ENCODE measurements at regions not wholly inside any gene's neighbourhood (a gene's known extent, or its start where the extent isn't known, plus 50 kb on each side); places are given as distances from the start of the nearest gene placed in this dataset.
A peak's percentile ranks its signal among the peaks of the same experiment; 100 is the strongest.

GRCh38 chr1:79920960-79921669, 914.6 kb upstream of the ADGRL4 start:
- no peak for TF ChIP-seq CTCF (IDR thresholded peaks at IDR 0.05)
- no peak overlapping the region for H3K27ac ChIP-seq

GRCh38 chr1:79914896-79915295, 908.4 kb upstream of the ADGRL4 start:
- Histone ChIP-seq H3K4me3 (no peak overlapping the region), H3K4me1 (no peaks in the 10 kb centered on the region), H3K27ac (no peak overlapping the region), H3K27me3 (no peaks in the 10 kb centered on the region), H3K36me3 (no peaks in the 10 kb centered on the region), H3K9me3 (peaks cover 0 to 11% (median 0%) of the 10 kb centered on the region in 11 donors)
- no peak for TF ChIP-seq CTCF (IDR thresholded peaks at IDR 0.05)
- intact Hi-C loops (cut with DNase I), result no loop called here
- DNase-seq (no peak), ATAC-seq (no peak)
- WGBS, 2 donors, result 82 to 91% methylated on average over 1 of the region's 1 CpG

More at GRCh38 chr1:79920960-79921669, 914.6 kb upstream of the ADGRL4 start:
- Histone ChIP-seq H3K9me3 (peaks cover 0 to 18% (median 0%) of the 10 kb centered on the region in 11 donors), H3K4me3 (no peak overlapping the region), H3K4me1 (peaks cover 0 to 8% (median 0%) of the 10 kb centered on the region in 9 donors), H3K36me3 (no peaks in the 10 kb centered on the region), H3K27me3 (no peaks in the 10 kb centered on the region)
- intact Hi-C loops (cut with DNase I), result no loop called here
- 52 to 64% methylated on average over 1 of the region's 1 CpG for WGBS, 2 donors
- DNase-seq (no peak), ATAC-seq (peak in 2 of 8 donors; percentile 74 to 81)

- WGBS, 2 donors, result 60 to 61% methylated on average over 4 of the region's 4 CpGs
- no peak for TF ChIP-seq CTCF (IDR thresholded peaks at IDR 0.05)
- peaks cover 0 to 11% (median 0%) of the 10 kb centered on the region in 11 donors for H3K9me3 ChIP-seq
- H3K4me1 ChIP-seq, result no peaks in the 10 kb centered on the region
- H3K4me3 ChIP-seq, result no peak overlapping the region
- ATAC-seq (no peak), DNase-seq (no peak)
- intact Hi-C loops (cut with DNase I), result no loop called here
- H3K36me3 ChIP-seq, result no peaks in the 10 kb centered on the region
- H3K27me3 ChIP-seq, result no peaks in the 10 kb centered on the region
- no peak overlapping the region for H3K27ac ChIP-seq
Measured at GRCh38 chr1:79912813-79913212, 906.3 kb upstream of the ADGRL4 start.

- H3K27ac ChIP-seq, result no peak overlapping the region
- intact Hi-C loops (cut with DNase I), result no loop called here
- H3K4me3 ChIP-seq, result no peak overlapping the region
- WGBS, 2 donors, result 66 to 77% methylated on average over 3 of the region's 3 CpGs
- no peaks in the 10 kb centered on the region for H3K4me1 ChIP-seq
- ATAC-seq (no peak), DNase-seq (no peak)
- TF ChIP-seq CTCF (IDR thresholded peaks at IDR 0.05), result no peak
- H3K27me3 ChIP-seq, result no peaks in the 10 kb centered on the region
- peaks cover 0 to 5% (median 0%) of the 10 kb centered on the region in 11 donors for H3K9me3 ChIP-seq
- no peaks in the 10 kb centered on the region for H3K36me3 ChIP-seq
Measured at GRCh38 chr1:79903321-79903720, 896.8 kb upstream of the ADGRL4 start.
